ENCODE measurements at regions not wholly inside any gene's neighbourhood (a gene's known extent, or its start where the extent isn't known, plus 50 kb on each side); places are given as distances from the start of the nearest gene placed in this dataset.
"Not testable (repeated sequence)": the region's sequence is repeated elsewhere in the genome, so short reads cannot be mapped to it uniquely, and the experiment has no call there.

DNA sequence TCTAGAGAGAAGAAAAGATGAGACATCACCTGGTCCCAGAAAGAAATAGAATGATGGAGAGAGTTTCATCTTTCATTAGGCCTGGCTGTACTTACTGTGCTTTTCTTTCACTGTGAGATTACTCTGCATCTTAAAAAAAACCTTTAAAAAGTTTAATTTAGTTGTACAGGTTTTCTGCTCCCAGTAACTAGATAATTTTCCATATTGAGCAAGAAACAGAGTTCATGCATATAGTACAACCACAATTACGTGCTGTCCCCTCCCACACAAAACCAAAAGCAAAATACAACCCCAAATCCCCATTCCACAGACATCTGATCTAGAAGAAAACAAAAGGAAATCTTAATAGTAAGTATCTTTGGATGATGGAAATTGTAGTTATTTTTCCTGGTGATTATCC lies 371.2 kb downstream of the SH2D1A start:
- no peak for DNase-seq (ENCODE audit: low read depth)

- no peak for DNase-seq (ENCODE audit: low read depth)
Measured at GRCh38 chrX:124719060-124719459, 372.7 kb downstream of the SH2D1A start.

DNA sequence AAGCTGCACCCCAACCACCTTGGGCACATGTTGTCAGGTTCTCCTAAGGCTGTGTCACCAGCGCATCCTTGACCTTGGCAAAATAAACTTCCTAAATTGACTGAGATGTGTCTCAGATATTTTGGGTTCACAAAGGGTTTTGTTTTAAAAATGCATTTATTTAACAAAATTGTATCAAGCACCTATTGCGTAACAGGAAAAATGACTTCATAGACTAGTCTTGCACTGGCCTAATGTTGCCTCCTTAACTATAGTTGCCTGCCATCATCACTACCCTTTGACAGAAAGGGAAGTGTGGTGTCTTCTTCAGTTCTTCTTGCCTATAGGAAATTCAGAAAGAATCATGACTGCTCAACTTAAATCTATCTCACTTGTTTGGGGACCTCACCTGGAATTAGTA lies 374.2 kb downstream of the SH2D1A start:
- no peak for DNase-seq (ENCODE audit: low read depth)

- DNase-seq (ENCODE audit: low read depth): no peak
Measured at GRCh38 chrX:124725502-124725901, 379.1 kb downstream of the SH2D1A start.

DNA sequence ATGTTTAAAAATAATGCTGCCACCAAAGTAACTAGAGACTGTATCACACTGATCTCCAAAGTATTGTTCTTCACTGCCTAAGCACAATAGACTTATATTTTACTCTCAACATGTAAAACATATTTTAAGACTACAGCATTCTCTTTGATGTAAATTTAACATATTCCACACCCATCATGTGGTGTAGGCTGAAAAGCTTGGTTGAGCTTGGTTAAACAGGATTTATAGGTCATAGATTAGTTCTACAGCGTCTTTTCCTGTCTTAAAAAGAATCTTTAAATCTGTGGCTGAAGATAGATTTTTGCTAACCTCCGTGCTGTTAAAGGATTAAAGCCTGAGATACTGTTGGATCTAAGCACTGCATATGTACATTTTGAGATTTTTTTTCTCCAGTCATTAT lies 379.9 kb downstream of the SH2D1A start:
- no peak for DNase-seq (ENCODE audit: low read depth)

GRCh38 chrX:124726881-124727280 lies 380.5 kb downstream of the SH2D1A start:
- DNase-seq (ENCODE audit: low read depth): no peak

DNA sequence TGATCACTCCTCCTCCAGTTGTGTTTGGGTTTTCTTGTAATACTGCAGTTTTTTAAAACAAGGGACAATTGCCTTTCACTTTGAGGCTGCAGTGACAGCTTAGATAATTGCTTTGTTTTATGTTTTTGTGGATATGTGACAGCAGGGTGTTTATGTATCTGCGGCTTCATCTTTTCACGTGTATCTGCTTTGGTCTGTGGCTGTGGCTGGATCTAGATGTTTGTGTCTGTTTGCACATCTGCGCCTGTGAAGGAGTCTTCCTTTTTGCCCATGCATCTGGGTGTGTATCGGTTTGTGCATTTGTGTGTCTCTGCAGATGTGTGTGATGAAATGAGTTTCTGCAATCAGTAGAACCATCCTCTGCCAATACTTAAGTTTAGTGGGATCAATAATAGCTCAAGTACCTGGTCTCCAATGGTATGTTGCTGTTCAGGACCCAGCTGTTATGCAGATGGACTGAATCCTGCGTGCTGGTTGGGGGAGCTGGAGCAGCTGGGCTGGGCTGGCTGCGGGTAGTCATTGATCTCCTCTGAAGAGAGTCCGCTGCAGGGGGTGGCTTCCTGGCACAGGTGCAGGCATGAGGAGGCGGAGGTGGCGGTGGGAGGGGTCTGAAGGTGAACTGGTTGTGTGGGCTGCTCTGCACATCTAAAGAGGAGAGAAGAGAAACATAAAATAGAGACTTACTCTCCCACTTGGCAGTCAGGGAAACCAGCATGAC lies 390.3 kb downstream of the SH2D1A start:
- peak; percentile 24 for DNase-seq (ENCODE audit: low read depth)

DNA sequence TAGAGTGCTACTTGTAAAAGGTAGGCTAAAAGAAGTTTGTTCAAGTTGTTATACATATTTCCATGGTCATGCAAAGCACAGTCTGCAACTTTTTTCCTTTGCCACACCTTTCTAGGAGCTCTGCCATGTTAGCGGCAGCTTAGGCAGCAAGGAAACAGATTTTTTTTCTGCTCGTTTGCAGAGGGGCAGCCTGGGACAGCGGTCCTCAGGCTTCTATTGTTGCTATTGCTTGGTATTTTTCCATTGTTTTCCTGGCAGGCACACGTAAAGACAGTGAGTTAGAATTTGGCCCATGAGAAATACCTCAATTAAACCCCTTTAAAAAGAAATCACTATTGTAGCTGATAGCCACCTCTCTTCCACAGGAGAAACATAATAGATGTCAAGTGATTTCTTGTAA lies 391.4 kb downstream of the SH2D1A start:
- DNase-seq (ENCODE audit: low read depth): no peak

- DNase-seq (ENCODE audit: low read depth): no peak
Measured at GRCh38 chrX:124747295-124747694, 400.9 kb downstream of the SH2D1A start.

GRCh38 chrX:124764354-124764753 lies 418.0 kb downstream of the SH2D1A start:
- DNase-seq (ENCODE audit: low read depth): no peak

GRCh38 chrX:124769166-124769565 lies 422.8 kb downstream of the SH2D1A start:
- DNase-seq (ENCODE audit: low read depth): no peak

- no peak for DNase-seq (ENCODE audit: low read depth)
Measured at GRCh38 chrX:124771292-124771691, 424.9 kb downstream of the SH2D1A start.

DNA sequence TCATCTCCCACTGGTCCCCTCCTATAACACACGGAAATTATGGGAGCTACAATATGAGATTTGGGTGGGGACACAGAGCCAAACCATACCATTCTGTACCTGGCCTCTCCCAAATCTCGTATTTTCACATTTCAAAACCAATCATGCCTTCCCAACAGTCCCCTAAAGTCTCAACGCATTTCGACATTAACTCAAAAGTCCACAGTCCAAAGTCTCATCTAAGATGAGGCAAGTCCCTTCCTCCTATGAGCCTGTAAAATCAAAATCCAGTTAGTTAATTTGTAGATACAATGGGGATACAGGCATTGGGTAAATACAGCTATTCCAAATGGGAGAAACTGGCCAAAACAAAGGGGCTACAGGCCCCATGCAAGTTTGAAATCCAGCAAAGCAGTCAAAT lies 441.9 kb downstream of the SH2D1A start:
- DNase-seq (ENCODE audit: low read depth): not testable (repeated sequence)

DNA sequence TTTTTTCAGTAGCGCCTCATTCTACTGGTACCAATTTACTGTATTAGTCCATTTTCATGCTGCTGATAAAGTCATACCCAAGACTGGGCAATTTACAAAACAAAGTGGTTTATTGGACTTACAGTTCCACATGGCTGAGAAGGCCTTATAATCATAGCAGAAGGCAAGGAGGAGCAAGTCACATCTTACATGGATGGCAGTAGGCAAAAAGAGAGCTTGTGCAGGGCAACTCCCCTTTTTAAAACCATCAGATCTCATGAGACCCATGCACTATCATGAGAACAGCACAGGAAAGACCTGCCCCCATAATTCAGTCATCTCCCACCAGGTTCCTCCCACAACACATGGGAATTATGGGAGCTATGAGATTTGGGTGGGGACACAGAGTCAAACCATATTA lies 443.5 kb downstream of the SH2D1A start:
- DNase-seq (ENCODE audit: low read depth): not testable (repeated sequence)

DNA sequence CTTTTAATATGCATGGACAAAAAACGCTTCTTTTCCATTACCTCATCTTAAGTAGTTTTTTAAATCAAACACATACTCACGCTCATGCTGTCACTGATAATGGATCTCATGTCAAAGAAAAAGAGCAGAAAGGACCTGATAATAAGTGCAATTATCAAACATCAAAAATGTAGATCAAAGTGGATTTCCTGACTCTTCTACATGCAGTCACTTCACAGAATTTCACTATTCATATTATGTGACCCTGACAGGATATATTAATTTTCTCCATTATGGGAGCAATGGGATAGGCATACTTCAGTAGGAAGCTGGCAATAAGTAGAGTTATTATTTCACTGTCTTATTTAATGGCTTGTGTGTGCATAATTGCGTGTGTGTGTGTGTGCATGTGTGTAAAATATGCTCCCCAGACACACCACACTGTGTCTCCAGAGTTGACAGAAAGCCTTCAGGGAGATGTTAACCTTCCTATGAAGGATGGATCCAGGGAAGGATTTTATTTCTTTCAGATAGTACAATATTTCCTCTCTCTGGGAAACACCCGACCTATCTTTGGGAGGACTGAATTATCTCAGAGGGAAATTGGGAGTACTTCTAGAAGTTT lies 445.2 kb downstream of the SH2D1A start:
- no peak for DNase-seq (ENCODE audit: low read depth)

- no peak for DNase-seq (ENCODE audit: low read depth)
Measured at GRCh38 chrX:124796989-124797388, 450.6 kb downstream of the SH2D1A start.

GRCh38 chrX:124804962-124805361 lies 458.6 kb downstream of the SH2D1A start:
- no peak for DNase-seq (ENCODE audit: low read depth)

GRCh38 chrX:124805486-124805885 lies 459.1 kb downstream of the SH2D1A start:
- DNase-seq (ENCODE audit: low read depth): no peak

DNA sequence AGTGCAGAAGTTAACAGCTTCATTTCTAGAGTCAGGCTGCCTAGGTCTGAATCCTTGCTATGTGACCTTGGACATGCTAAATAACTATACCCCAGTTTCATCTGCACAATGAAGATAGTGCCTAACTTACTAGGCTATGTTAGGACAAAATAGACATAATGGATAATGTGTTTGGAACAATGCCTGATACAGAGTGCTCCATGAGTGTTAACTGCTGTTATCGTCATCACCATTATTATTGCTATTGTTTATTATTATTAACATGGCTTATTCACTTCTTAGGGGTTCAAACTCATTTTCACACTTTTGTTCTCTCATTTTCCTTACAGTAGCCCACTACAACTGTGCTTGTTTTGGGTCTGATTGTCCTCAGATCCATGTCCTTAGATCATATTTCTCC lies 467.7 kb downstream of the SH2D1A start:
- DNase-seq (ENCODE audit: low read depth): no peak

DNA sequence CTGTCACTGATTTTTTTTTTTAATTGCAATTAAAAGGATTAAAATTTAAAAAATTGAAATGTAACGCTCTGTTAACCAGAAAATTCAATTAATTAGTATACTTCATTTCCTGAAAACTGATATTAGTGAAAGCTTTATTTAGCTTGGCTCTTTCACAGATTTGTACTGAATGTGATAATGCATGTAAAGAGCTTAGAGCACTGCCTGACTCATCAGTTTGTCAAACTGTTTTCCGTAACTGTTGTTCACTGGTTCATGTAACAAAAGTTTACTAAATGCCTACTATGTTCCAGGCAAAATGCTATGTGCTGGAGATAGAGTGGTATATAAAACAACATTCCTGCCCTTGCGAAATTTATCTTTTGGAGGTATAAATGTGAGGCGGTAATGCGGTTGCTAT lies 471.7 kb downstream of the SH2D1A start:
- DNase-seq (ENCODE audit: low read depth): no peak

- DNase-seq (ENCODE audit: low read depth): no peak
Measured at GRCh38 chrX:124818764-124819163, 472.4 kb downstream of the SH2D1A start.

DNA sequence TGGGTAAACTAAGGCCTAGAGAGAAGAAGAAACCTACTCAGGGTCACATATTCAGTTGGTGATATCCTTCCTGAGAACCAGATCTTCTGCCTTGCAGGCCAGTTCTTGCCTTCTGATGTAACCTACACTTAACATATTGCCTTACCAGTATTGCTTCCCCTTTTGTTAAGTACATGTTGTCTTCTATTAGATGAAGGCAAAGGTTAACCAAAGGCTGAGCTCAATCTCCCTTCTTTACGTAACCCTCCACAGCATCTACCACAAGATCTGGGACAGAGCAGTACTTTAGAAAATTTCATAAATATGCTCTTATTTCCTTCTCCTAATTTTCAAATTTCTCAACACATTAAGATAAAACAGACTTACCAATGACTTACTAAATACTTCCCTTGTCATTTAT lies 474.4 kb downstream of the SH2D1A start:
- DNase-seq (ENCODE audit: low read depth): no peak

GRCh38 chrX:124827258-124827845 lies 481.0 kb downstream of the SH2D1A start:
- DNase-seq (ENCODE audit: low read depth): no peak

DNA sequence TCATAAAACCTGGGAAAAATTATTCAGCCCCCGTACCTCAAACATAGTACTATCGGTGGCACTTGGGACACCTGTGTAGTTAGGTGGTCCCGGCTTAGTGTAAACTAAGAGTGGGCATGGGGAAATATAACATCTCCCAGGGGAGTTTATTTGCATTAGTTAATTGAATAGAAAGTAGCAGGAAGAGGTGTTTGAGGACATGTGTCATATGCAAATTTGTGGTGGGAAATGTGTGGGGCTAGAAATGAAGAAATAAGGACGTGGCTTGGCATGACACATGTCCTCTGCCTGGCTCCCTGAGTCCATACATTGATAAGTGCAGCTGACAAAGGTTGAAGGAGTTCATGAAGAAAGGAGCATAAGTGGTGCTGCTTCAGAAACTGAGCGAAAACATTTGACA lies 483.6 kb downstream of the SH2D1A start:
- no peak for DNase-seq (ENCODE audit: low read depth)

Data from activated gamma-delta T cell treated with anti-CD3 and anti-CD28 coated beads, Interleukin-2, amount 50 U/mL, for 16 hours (primary cell).